ENCODE measurements at regions not wholly inside any gene's neighbourhood (a gene's known extent, or its start where the extent isn't known, plus 50 kb on each side); places are given as distances from the start of the nearest gene placed in this dataset.

DNA sequence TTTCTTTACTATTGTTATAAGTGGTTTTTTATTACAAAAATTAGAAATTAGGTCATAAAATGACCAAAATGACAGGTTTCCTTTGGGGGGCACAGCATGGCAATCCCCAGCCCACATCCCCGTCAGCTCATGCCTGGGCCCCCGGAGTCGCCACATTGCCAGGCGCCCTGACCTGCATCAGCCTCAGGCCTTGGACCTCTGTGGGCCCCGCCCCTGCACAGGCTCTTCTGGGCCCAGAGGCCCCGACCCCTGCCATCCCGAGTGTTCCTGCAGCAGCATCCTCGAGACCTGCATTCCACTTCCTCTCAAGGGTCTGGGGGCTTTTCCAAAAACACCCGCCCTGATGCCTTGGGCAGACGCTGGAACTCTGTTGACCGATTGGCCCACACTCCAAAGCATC lies 391.1 kb upstream of the MGMT start:
- H3K4me3 ChIP-seq (replicated peaks; ENCODE audit: low read depth, low read length) = no peak overlapping the region
- no peak for DNase-seq (ENCODE audit: extremely low read depth, low read depth)
- TF ChIP-seq, protein P1, sequence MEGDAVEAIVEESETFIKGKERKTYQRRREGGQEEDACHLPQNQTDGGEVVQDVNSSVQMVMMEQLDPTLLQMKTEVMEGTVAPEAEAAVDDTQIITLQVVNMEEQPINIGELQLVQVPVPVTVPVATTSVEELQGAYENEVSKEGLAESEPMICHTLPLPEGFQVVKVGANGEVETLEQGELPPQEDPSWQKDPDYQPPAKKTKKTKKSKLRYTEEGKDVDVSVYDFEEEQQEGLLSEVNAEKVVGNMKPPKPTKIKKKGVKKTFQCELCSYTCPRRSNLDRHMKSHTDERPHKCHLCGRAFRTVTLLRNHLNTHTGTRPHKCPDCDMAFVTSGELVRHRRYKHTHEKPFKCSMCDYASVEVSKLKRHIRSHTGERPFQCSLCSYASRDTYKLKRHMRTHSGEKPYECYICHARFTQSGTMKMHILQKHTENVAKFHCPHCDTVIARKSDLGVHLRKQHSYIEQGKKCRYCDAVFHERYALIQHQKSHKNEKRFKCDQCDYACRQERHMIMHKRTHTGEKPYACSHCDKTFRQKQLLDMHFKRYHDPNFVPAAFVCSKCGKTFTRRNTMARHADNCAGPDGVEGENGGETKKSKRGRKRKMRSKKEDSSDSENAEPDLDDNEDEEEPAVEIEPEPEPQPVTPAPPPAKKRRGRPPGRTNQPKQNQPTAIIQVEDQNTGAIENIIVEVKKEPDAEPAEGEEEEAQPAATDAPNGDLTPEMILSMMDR (IDR thresholded peaks at IDR 0.05; ENCODE audit: low read depth, low read length, missing control alignments) = no peak

GRCh38 chr10:129078346-129078745 lies 388.7 kb upstream of the MGMT start:
- no peak for DNase-seq (ENCODE audit: extremely low read depth, low read depth)
- no peak overlapping the region for H3K4me3 ChIP-seq (replicated peaks; ENCODE audit: low read depth, low read length)
- TF ChIP-seq, protein P1 (IDR thresholded peaks at IDR 0.05; ENCODE audit: low read depth, low read length, missing control alignments) = no peak

DNA sequence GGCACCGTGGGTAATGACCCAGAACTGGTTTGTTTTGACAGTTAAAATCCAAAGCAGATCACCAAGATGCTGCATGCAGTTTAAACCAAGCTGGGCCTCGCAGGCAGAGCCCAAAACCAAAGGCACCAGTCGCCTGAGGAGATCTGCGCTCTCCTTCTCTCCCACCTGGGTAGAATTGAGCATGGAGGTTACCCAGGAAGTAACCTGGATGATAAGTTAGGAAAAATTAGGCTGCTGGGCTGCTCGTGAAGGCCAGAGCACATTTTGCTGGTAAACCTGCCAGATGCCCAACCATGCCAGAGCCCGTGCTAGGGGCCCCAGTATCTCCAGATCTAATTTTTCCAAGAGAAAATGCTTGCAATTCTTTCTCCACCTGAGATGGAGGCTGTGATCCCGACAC lies 388.3 kb upstream of the MGMT start:
- DNase-seq (ENCODE audit: extremely low read depth, low read depth) = no peak
- TF ChIP-seq, protein P1 (IDR thresholded peaks at IDR 0.05; ENCODE audit: low read depth, low read length, missing control alignments) = no peak
- no peak overlapping the region for H3K4me3 ChIP-seq (replicated peaks; ENCODE audit: low read depth, low read length)

DNA sequence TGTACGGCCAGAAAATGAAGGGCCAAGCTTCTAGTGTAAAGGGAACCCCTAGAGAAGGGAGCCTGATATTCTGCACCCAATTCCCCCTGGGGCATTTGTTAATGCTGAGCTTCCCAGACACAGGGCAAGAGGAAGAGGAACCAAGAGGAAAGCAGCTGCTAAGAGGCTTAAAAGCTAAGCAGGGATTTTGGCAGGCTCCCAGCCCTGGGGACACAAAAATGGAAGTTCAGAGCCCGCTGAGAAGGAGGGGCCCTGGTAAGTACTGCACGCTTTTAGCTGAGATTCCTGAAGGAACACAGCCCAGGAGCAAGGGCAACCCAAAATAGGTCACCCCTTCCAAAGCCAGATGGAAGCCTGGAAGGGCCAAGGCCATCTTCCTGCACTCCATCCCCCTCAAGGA lies 387.3 kb upstream of the MGMT start:
- no peak overlapping the region for H3K4me3 ChIP-seq (replicated peaks; ENCODE audit: low read depth, low read length)
- no peak for DNase-seq (ENCODE audit: extremely low read depth, low read depth)
- TF ChIP-seq, protein P1 (IDR thresholded peaks at IDR 0.05; ENCODE audit: low read depth, low read length, missing control alignments) = no peak

GRCh38 chr10:129085811-129086210 lies 381.2 kb upstream of the MGMT start:
- TF ChIP-seq, protein P1 (IDR thresholded peaks at IDR 0.05; ENCODE audit: low read depth, low read length, missing control alignments) = no peak
- DNase-seq (ENCODE audit: extremely low read depth, low read depth) = no peak
- no peak overlapping the region for H3K4me3 ChIP-seq (replicated peaks; ENCODE audit: low read depth, low read length)

DNA sequence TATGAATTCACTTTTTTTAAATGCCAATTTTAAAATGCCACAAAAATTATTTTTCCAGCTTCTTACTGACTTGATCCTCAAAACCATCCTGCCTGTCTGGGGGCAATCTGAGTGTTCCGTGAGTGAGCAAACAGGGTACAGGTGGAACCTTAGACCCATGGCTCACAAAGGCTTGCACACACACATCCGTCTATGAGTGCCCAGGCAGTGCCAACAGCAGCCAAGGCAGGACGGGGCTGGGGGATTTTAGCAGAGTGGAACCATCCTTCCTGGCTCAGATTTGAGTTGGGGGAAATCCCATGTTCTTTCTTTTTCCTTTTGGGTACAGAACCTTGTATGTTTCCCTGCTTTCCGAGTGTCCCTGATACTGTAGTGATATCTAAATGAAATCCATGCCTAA lies 377.7 kb upstream of the MGMT start:
- H3K4me3 ChIP-seq (replicated peaks; ENCODE audit: low read depth, low read length) = no peak overlapping the region
- TF ChIP-seq, protein P1 (IDR thresholded peaks at IDR 0.05; ENCODE audit: low read depth, low read length, missing control alignments) = no peak
- DNase-seq (ENCODE audit: extremely low read depth, low read depth) = no peak

DNA sequence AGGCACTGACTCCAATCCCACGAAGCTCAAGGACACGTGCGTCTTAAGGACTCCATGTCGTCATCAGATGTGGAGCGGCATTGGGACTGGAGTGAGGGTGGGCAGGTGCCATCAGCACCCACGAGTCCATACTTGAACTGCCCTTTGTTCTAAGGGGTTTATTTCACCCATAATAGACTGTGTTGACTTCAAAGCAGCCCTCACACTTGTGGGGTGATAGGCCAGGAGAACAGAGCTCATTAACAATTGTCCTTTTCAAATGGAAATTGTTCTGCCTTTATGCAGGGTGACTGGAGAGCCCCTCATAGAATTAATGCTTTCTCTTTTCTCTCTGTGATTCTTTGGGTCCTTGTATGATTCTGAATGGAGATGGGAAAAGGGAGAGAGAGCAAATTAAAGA lies 376.9 kb upstream of the MGMT start:
- TF ChIP-seq, protein P1 (IDR thresholded peaks at IDR 0.05; ENCODE audit: low read depth, low read length, missing control alignments) = no peak
- H3K4me3 ChIP-seq (replicated peaks; ENCODE audit: low read depth, low read length) = no peak overlapping the region
- DNase-seq (ENCODE audit: extremely low read depth, low read depth) = no peak

Measured in HFF-Myc (cell line).